22Rv1 (cell line): ENCODE measurements at regions not wholly inside any gene's neighbourhood (a gene's known extent, or its start where the extent isn't known, plus 50 kb on each side); places are given as distances from the start of the nearest gene placed in this dataset.
"Not testable (repeated sequence)": the region's sequence is repeated elsewhere in the genome, so short reads cannot be mapped to it uniquely, and the experiment has no call there.

Experiments
- CTCF ChIP-seq: fragments of 450-650 bp; IDR thresholded peaks from 2 replicates; pipeline ENCODE4 v1.5.1; 2017; ENCODE audit warnings: mild to moderate bottlenecking
- ZFX ChIP-seq: fragments of 450-650 bp; IDR thresholded peaks from 2 replicates; pipeline ENCODE4 v1.6.1; 2017; ENCODE audit warnings: antibody characterized with exemption, borderline replicate concordance

- TF ChIP-seq ZFX, CTCF: not testable (repeated sequence)
Measured at GRCh38 chr10:118813001-118813400, 58.2 kb upstream of the CACUL1 start.
